ENCODE measurements at regions not wholly inside any gene's neighbourhood (a gene's known extent, or its start where the extent isn't known, plus 50 kb on each side); places are given as distances from the start of the nearest gene placed in this dataset.

GRCh38 chr10:130656187-130656575 lies 520.0 kb downstream of the GLRX3 start:
- Mint-ChIP-seq H3K27ac (ENCODE audit: unreplicated experiment) (no peak overlapping the region), H3K36me3 (ENCODE audit: low read depth) (no peaks in the 10 kb centered on the region), H3K4me1 (no peaks in the 10 kb centered on the region), H3K4me3 (no peak overlapping the region), H3K9me3 (no peaks in the 10 kb centered on the region), H3K27me3 (ENCODE audit: low read depth) (no peaks in the 10 kb centered on the region)
- no peak for TF ChIP-seq CTCF (conservative IDR thresholded peaks at IDR 0.05)
- no peak for DNase-seq (ENCODE audit: low read depth, low spot score)

GRCh38 chr10:130656582-130657133 lies 520.5 kb downstream of the GLRX3 start:
- H3K4me3 Mint-ChIP-seq = no peak overlapping the region
- no peaks in the 10 kb centered on the region for H3K27me3 Mint-ChIP-seq (ENCODE audit: low read depth)
- H3K27ac Mint-ChIP-seq (ENCODE audit: unreplicated experiment) = no peak overlapping the region
- H3K9me3 Mint-ChIP-seq = no peaks in the 10 kb centered on the region
- TF ChIP-seq CTCF (conservative IDR thresholded peaks at IDR 0.05) = no peak
- no peaks in the 10 kb centered on the region for H3K4me1 Mint-ChIP-seq
- no peaks in the 10 kb centered on the region for H3K36me3 Mint-ChIP-seq (ENCODE audit: low read depth)
- DNase-seq (ENCODE audit: low read depth, low spot score) = no peak

GRCh38 chr10:130658687-130659290 lies 522.6 kb downstream of the GLRX3 start:
- Mint-ChIP-seq H3K9me3 (no peaks in the 10 kb centered on the region), H3K27me3 (ENCODE audit: low read depth) (no peaks in the 10 kb centered on the region), H3K27ac (ENCODE audit: unreplicated experiment) (no peak overlapping the region), H3K4me1 (no peaks in the 10 kb centered on the region), H3K4me3 (no peak overlapping the region), H3K36me3 (ENCODE audit: low read depth) (no peaks in the 10 kb centered on the region)
- no peak for DNase-seq (ENCODE audit: low read depth, low spot score)
- no peak for TF ChIP-seq CTCF (conservative IDR thresholded peaks at IDR 0.05)

- DNase-seq (ENCODE audit: low read depth, low spot score) = no peak
- no peaks in the 10 kb centered on the region for H3K27me3 Mint-ChIP-seq (ENCODE audit: low read depth)
- H3K4me3 Mint-ChIP-seq = no peak overlapping the region
- no peaks in the 10 kb centered on the region for H3K36me3 Mint-ChIP-seq (ENCODE audit: low read depth)
- no peak overlapping the region for H3K27ac Mint-ChIP-seq (ENCODE audit: unreplicated experiment)
- no peaks in the 10 kb centered on the region for H3K9me3 Mint-ChIP-seq
- TF ChIP-seq CTCF (conservative IDR thresholded peaks at IDR 0.05) = no peak
- H3K4me1 Mint-ChIP-seq = no peaks in the 10 kb centered on the region
Observed at GRCh38 chr10:130659528-130659927, 523.3 kb downstream of the GLRX3 start.

GRCh38 chr10:130660266-130660665 lies 524.1 kb downstream of the GLRX3 start:
- H3K36me3 Mint-ChIP-seq (ENCODE audit: low read depth) = no peaks in the 10 kb centered on the region
- TF ChIP-seq CTCF (conservative IDR thresholded peaks at IDR 0.05) = no peak

More at GRCh38 chr10:130660266-130660665, 524.1 kb downstream of the GLRX3 start:
- H3K4me1 Mint-ChIP-seq = no peaks in the 10 kb centered on the region
- no peak overlapping the region for H3K4me3 Mint-ChIP-seq
- no peaks in the 10 kb centered on the region for H3K27me3 Mint-ChIP-seq (ENCODE audit: low read depth)
- H3K27ac Mint-ChIP-seq (ENCODE audit: unreplicated experiment) = no peak overlapping the region
- H3K9me3 Mint-ChIP-seq = no peaks in the 10 kb centered on the region
- DNase-seq (ENCODE audit: low read depth, low spot score) = no peak

All from neural crest cell (in vitro differentiated cells).